Liver (tissue), 3 donors: ENCODE measurements at regions not wholly inside any gene's neighbourhood (a gene's known extent, or its start where the extent isn't known, plus 50 kb on each side); places are given as distances from the start of the nearest gene placed in this dataset.

Experiments used
- ATF3 ChIP-seq: IDR thresholded peaks from 2 replicates; pipeline ENCODE4 v1.6.1; 2016; ENCODE audit warnings: antibody characterized with exemption
- CTCF ChIP-seq: fragments of 150-350 bp; IDR thresholded peaks from 2 replicates; pipeline ENCODE4 v1.5.1; 2017; ENCODE audit warnings: improper control_type of control experiment, low read depth, low read length; ENCODE audit not compliant: missing input control
- EGR1 ChIP-seq, 2 donors: IDR thresholded peaks; 2 replicates each; pipeline ENCODE4 v1.6.1; 2016 to 2018; ENCODE audit warnings: antibody characterized with exemption in 2 of 2, low read depth in 2 of 2
- FOXA1 ChIP-seq: IDR thresholded peaks from 2 replicates; pipeline ENCODE4 v1.6.1; 2016; ENCODE audit warnings: antibody characterized with exemption
- GABPA ChIP-seq, 2 donors: IDR thresholded peaks in 1 of 2; conservative IDR thresholded peaks in 1 of 2; 2 replicates each; pipeline ENCODE4 v1.6.1; 2016; ENCODE audit warnings: antibody characterized with exemption in 2 of 2, mild to moderate bottlenecking in 1 of 2, moderate library complexity in 1 of 2
- JUND ChIP-seq, 2 donors: IDR thresholded peaks; 2 replicates each; pipeline ENCODE4 v1.6.1; 2016; ENCODE audit warnings: antibody characterized with exemption in 2 of 2
- RAD21 ChIP-seq, 2 donors: IDR thresholded peaks; 2 replicates each; pipeline ENCODE4 v1.6.1; 2016; ENCODE audit warnings: antibody characterized with exemption in 2 of 2, mild to moderate bottlenecking in 2 of 2
- RXRA ChIP-seq, 2 donors: IDR thresholded peaks; 2 replicates each; pipeline ENCODE4 v1.6.1; 2017 to 2018; ENCODE audit warnings: antibody characterized with exemption in 2 of 2, mild to moderate bottlenecking in 1 of 2
- SP1 ChIP-seq: IDR thresholded peaks from 2 replicates; pipeline ENCODE4 v1.6.1; 2018; ENCODE audit warnings: antibody characterized with exemption, mild to moderate bottlenecking
- TAF1 ChIP-seq: conservative IDR thresholded peaks from 2 replicates; pipeline ENCODE4 v1.6.1; 2016; ENCODE audit warnings: antibody characterized with exemption, mild to moderate bottlenecking
- YY1 ChIP-seq: IDR thresholded peaks from 2 replicates; pipeline ENCODE4 v1.6.1; 2016; ENCODE audit warnings: antibody characterized with exemption, mild to moderate bottlenecking
- ZBTB33 ChIP-seq: IDR thresholded peaks from 2 replicates; pipeline ENCODE4 v1.6.1; 2016; ENCODE audit warnings: antibody characterized with exemption
- TF ChIP-seq, protein P1 (sequence below): IDR thresholded peaks from 2 replicates; pipeline ENCODE4 v1.6.1; 2016; ENCODE audit warnings: antibody characterized with exemption
- TF ChIP-seq, protein P2 (sequence below): IDR thresholded peaks from 2 replicates; pipeline ENCODE4 v1.6.1; 2016; ENCODE audit warnings: antibody characterized with exemption, mild to moderate bottlenecking
- donor health status: healthy.
- donor health status: healthy.

DNA sequence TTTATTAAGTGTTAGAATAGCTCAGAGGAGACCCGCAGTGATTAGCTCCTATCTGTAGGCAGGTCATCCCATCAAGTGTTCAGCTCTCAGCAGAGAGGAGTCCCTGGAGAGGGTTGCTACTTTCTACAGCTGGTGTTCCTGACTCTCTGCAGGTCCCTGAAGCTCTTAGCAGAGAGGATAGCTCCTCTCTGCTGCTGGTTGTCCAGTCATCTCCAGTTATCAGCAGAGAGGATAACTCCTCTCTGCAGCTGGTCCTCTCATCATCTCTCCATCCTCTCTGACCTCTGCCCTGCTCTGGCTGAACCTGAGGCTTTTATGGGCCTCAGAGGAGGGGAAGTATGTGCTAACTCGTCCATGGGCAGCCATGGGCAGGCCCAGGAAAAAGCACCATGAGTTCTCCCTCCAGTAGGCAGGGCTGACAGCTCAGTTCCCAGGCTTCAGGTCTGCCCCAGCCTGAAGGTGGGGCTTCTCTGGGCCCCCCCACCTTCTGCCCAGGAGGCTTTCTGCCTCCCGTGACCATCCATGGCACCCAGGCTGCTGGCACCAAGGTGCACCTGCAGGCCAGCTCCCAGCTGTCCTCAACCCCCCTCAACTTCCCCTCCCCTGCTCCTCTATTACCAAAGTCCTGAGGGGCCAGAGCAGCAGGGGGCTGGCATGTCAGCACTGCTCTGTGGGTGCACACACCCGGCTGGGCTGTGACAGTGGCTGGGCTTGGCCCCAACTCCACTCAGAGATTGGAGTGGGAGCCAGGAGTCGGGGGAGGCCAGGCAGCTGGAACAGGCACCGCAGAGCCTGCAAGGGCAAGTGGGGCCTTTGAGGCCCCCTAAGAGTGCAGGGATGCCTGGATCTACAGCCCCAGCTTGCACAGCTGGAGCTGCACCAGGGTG lies 98.9 kb upstream of the FRMD4B start:
- TF ChIP-seq, protein P1, sequence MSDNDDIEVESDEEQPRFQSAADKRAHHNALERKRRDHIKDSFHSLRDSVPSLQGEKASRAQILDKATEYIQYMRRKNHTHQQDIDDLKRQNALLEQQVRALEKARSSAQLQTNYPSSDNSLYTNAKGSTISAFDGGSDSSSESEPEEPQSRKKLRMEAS: no peak
- no peak for TF ChIP-seq CTCF
- TF ChIP-seq, protein P2, sequence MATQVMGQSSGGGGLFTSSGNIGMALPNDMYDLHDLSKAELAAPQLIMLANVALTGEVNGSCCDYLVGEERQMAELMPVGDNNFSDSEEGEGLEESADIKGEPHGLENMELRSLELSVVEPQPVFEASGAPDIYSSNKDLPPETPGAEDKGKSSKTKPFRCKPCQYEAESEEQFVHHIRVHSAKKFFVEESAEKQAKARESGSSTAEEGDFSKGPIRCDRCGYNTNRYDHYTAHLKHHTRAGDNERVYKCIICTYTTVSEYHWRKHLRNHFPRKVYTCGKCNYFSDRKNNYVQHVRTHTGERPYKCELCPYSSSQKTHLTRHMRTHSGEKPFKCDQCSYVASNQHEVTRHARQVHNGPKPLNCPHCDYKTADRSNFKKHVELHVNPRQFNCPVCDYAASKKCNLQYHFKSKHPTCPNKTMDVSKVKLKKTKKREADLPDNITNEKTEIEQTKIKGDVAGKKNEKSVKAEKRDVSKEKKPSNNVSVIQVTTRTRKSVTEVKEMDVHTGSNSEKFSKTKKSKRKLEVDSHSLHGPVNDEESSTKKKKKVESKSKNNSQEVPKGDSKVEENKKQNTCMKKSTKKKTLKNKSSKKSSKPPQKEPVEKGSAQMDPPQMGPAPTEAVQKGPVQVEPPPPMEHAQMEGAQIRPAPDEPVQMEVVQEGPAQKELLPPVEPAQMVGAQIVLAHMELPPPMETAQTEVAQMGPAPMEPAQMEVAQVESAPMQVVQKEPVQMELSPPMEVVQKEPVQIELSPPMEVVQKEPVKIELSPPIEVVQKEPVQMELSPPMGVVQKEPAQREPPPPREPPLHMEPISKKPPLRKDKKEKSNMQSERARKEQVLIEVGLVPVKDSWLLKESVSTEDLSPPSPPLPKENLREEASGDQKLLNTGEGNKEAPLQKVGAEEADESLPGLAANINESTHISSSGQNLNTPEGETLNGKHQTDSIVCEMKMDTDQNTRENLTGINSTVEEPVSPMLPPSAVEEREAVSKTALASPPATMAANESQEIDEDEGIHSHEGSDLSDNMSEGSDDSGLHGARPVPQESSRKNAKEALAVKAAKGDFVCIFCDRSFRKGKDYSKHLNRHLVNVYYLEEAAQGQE: no peak
- no peak for TF ChIP-seq ATF3
- TF ChIP-seq SP1: no peak
- TF ChIP-seq JUND (IDR thresholded peaks at IDR 0.05): no peak
- no peak for TF ChIP-seq EGR1 (IDR thresholded peaks at IDR 0.05; ENCODE audit: low read depth in 2 of 2)
- no peak for TF ChIP-seq RAD21 (IDR thresholded peaks at IDR 0.05)
- no peak for TF ChIP-seq YY1
- no peak for TF ChIP-seq ZBTB33
- TF ChIP-seq GABPA (IDR thresholded peaks at IDR 0.05 in 1 of 2, conservative IDR thresholded peaks at IDR 0.05 in 1 of 2): no peak
- no peak for TF ChIP-seq RXRA (IDR thresholded peaks at IDR 0.05)
- no peak for TF ChIP-seq TAF1
- TF ChIP-seq FOXA1: no peak
